GM12864 (cell line): ENCODE measurements at regions not wholly inside any gene's neighbourhood (a gene's known extent, or its start where the extent isn't known, plus 50 kb on each side); places are given as distances from the start of the nearest gene placed in this dataset.

ENCODE experiments used
- DNase-seq: peaks from one replicate; pipeline ENCODE4 v3.0.0-alpha.2; 2011; ENCODE audit warnings: low read depth
- H3K4me3 ChIP-seq: 2 replicates; pipeline ENCODE4 v1.5.1; 2011; ENCODE audit warnings: mild to moderate bottlenecking, low read depth, low read length, control low read depth
- CTCF ChIP-seq: IDR thresholded peaks from 2 replicates; pipeline ENCODE4 v1.5.1; 2011; ENCODE audit warnings: low read depth, mild to moderate bottlenecking, moderate library complexity, low read length, control low read depth, inconsistent platforms; ENCODE audit errors: missing control alignments

GRCh38 chr1:214939180-214939579, 143.4 kb upstream of the KCNK2 start:
- no peak for DNase-seq

DNA sequence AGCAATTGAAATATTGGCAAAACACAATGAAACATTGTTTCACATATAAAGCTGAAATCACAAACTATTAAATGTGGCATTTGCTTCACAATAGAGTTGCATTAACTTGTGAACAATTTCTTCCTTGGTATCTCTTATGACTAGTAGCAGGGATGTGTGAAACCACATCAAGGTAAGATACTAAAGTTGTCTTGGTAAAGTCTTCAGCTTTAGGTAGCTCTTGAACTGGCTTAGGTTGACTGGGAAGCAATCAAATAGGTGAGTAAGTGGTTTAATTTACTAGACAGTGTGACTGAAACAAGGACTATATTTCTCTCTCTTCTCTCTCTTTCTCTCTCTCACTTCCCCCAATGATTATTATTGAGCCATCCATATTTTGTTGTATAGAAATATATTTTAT, 141.5 kb upstream of the KCNK2 start:
- H3K4me3 ChIP-seq, result no peak overlapping the region
- no peak for TF ChIP-seq CTCF
- no peak for DNase-seq

More at GRCh38 chr1:214939180-214939579, 143.4 kb upstream of the KCNK2 start:
- H3K4me3 ChIP-seq, result no peak overlapping the region
- TF ChIP-seq CTCF, result no peak

- no peak for TF ChIP-seq CTCF
- DNase-seq, result no peak
- no peak overlapping the region for H3K4me3 ChIP-seq
Measured at GRCh38 chr1:214943054-214943453, 139.5 kb upstream of the KCNK2 start.

- no peak overlapping the region for H3K4me3 ChIP-seq
Measured at GRCh38 chr1:214946615-214947014, 135.9 kb upstream of the KCNK2 start.

DNA sequence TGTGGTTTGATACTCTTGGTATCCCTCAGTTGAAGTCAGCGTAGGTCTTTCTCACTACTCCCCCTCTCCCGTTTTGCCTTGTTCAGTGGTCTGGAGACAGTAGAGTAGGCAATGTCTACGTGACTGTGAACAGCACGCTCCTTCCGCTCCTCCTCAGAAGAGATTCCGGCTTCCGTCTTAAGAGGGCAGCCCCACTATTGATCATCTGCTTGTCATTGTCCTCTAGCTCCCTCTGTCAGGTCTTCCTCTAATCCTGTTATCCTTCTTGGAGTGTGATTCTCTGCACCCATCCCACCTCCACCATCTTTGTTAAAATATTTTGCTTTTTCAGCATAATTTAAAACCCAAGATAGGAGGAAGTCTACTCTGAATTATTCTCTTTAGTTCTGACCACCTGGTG, 129.9 kb upstream of the KCNK2 start:
- no peak for TF ChIP-seq CTCF
- no peak for DNase-seq
- H3K4me3 ChIP-seq, result no peak overlapping the region

More at GRCh38 chr1:214946615-214947014, 135.9 kb upstream of the KCNK2 start:
- no peak for TF ChIP-seq CTCF
- DNase-seq, result no peak

GRCh38 chr1:214953901-214954616, 128.5 kb upstream of the KCNK2 start:
- TF ChIP-seq CTCF, result no peak
- no peak for DNase-seq
- no peak overlapping the region for H3K4me3 ChIP-seq

- H3K4me3 ChIP-seq, result no peak overlapping the region
- no peak for TF ChIP-seq CTCF
- no peak for DNase-seq
Measured at GRCh38 chr1:214954617-214954949, 128.0 kb upstream of the KCNK2 start.
